Fibroblast of pulmonary artery (primary cell): ENCODE measurements at regions not wholly inside any gene's neighbourhood (a gene's known extent, or its start where the extent isn't known, plus 50 kb on each side); places are given as distances from the start of the nearest gene placed in this dataset.

Experiments
- DNase-seq: peaks from one replicate; pipeline ENCODE4 v3.0.0-alpha.2; 2010; ENCODE audit warnings: low read depth
- H3K4me3 ChIP-seq: replicated peaks from 2 replicates; pipeline ENCODE4 v1.5.1; 2011; ENCODE audit warnings: low read depth, mild to moderate bottlenecking, control low read depth, low read length, moderate library complexity
- CTCF ChIP-seq: IDR thresholded peaks from 2 replicates; pipeline ENCODE4 v1.5.1; 2011; ENCODE audit warnings: mild to moderate bottlenecking, control low read depth, low read length, inconsistent platforms; ENCODE audit errors: missing control alignments

GRCh38 chr4:174429701-174430410, 92.4 kb downstream of the HPGD start:
- no peak for DNase-seq
- H3K4me3 ChIP-seq = no peak overlapping the region
- no peak for TF ChIP-seq CTCF

GRCh38 chr4:174427571-174428140, 94.6 kb downstream of the HPGD start:
- peak; percentile 18 for DNase-seq
- TF ChIP-seq CTCF = no peak
- H3K4me3 ChIP-seq = no peak overlapping the region

GRCh38 chr4:174425669-174426068, 96.6 kb downstream of the HPGD start:
- TF ChIP-seq CTCF = no peak
- H3K4me3 ChIP-seq = no peak overlapping the region
- DNase-seq = no peak

DNA sequence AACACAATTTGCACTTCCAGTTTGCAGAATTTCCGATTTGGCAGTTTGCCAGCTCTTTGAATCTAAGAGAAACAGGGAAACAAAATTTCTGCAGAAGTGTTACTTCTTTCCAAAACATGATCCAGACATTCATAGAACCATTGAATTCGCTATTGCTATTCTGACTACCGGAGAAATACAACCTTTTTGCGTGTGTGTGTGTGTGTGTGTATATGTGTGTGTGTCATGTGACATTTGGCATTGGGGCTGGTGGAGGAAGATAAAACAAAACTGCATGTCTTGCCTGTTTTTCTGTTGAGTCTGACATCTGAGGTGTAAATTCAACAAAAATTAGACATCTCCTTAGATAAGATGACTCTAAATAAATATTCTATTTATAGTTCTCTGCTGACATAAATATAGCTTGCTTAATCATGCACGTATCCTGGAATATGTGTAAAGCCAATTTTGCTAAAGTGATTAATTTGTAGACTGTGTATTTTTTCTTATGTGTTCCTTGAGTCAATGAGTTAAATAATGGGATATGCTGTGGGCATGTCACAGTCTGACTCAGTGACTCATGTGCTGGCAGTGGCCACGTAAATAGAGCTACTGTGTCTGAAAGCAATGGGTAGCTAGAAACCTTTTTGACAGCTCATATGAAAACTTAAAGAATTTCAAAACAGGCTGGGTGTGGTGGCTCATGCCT, 98.9 kb downstream of the HPGD start:
- no peak for TF ChIP-seq CTCF
- peak; percentile 79 for DNase-seq
- no peak overlapping the region for H3K4me3 ChIP-seq

DNA sequence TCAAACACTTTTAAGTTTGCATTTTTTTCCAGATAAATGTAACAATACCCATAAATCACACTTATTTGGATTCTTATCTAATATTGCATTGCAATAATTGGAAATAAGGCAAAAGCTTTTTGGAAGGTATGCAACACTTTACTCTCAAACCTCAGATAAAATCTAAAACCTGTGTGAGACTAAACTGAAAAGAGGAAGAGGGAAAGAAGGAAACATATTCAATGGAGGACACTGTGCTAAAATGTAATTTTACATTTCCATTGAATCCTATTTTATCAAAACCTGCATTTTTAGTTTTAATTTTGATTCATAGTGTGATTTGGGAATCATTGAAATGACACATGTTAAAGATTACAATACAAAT, 99.4 kb downstream of the HPGD start:
- no peak for TF ChIP-seq CTCF
- no peak for DNase-seq
- H3K4me3 ChIP-seq = no peak overlapping the region

DNA sequence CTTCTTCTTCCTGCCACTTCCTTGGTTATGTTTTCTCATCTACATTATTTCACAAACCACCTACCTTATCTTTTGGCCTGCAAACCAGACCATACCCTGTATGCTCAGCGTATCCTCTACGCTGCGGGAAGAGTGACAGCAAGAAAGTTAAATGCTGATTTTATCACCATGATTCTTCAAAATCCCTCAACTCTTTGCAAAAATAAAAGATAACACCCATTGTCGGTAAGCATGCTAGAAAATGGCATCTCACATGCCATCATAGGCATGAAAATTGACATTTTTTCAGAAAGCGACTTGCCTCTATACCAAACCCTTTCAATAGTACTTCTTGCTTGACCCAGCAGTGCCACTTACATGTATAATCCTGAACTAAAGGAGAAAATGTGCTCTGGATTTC, 102.0 kb downstream of the HPGD start:
- TF ChIP-seq CTCF = no peak
- H3K4me3 ChIP-seq = no peak overlapping the region
- DNase-seq = no peak
